Caki2 (cell line): ENCODE measurements at regions not wholly inside any gene's neighbourhood (a gene's known extent, or its start where the extent isn't known, plus 50 kb on each side); places are given as distances from the start of the nearest gene placed in this dataset.
A peak's percentile ranks its signal among the peaks of the same experiment; 100 is the strongest.
"Not testable (repeated sequence)": the region's sequence is repeated elsewhere in the genome, so short reads cannot be mapped to it uniquely, and the experiment has no call there.

ENCODE experiments used
- DNase-seq: peaks from one replicate; pipeline ENCODE4 v3.0.0-alpha.2; 2015; ENCODE audit warnings: low read depth
- in situ Hi-C: cut with HindIII; loops from 2 replicates; pipeline ENCODE4 v1.10.0; 2016; ENCODE audit warnings: low sequenced_read_pairs, low pct_unique_long_range_greater_than_20kb, mixed read lengths

DNA sequence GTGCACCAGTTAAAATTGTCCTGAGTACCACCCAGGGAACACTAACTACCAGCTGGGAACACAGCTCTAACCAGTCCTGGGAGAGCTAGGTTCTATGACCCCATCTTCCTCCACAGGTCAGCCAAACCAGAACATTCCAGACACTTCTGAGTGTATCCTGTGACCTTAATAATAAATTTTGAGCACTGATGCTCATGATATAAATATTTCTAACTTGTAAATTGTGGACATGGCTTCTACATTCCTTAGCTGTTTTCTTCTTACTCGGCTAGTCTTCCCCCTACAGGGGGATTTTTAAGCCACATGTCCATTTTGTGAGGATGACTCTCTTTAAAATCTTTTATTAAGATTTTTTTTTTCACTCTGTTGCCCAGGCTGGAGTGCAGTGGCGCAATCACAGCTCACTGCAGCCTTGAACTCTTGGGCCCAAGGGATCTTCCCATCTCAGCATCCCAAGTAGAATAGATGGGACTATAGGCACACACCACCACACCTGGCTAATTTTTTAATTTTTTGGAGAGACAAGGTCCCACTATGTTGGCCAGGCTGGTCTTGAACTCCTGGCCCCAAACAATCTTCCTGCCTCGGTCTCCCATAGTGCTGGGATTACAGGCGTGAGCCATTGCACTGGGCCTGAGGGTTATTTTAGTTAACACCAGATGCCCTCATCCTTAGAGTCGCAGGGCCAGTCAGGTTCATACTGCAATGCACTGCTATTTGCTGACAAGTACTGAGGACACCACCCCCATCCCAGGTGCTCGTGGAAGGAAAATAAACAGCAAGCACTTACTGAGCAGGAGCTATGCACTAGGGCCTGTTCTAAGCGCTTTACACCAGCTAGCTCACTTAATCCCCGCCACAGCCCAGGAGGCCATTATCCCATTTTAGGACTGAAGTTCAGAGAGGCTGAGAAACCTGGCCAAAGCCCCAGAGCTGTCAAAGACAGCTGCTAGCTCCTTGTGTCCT, 142.6 kb upstream of the NCOR2 start:
- no peak for DNase-seq
- in situ Hi-C loops, result no loop called here

DNA sequence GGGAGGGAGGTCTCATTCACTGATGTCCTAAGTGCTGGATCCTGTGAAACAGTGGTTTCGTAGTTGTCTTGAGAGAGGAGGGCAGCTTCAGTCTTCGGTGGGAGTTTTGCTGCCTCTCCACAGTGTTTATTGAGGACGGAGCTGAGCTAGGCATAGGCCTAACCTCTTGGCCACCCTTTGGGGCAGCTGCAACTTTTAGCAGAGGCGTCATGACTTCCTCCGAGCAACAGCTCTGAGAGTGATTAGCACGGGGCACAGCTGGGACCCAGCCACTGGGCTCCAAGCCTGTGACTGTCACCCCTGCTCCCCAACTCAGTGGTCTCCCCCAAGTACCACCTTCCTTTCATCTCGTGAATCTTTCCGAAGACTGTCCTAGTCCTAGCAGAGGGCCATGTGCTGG, 139.9 kb upstream of the NCOR2 start:
- DNase-seq, result no peak
- in situ Hi-C loops, result no loop called here

DNA sequence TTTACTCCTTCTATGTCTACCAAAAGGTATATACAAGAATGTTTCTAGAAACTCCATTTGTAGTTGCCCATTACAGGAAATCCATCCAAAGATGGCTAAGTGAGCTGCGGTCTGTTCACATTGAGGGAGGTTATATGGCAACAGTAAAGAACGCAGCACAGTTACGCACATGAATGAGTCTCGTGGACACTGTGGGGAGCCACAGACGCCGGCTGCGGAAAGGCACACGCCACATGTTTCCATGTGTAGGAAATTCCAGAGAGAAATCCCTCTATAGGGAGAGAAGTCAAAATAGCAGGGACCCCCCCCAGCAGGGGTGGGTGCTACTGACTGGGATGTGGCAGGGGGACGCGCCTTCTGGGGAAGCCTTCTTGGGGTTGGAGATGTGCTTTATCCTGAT, 139.0 kb upstream of the NCOR2 start:
- in situ Hi-C loops, result no loop called here
- no peak for DNase-seq

DNA sequence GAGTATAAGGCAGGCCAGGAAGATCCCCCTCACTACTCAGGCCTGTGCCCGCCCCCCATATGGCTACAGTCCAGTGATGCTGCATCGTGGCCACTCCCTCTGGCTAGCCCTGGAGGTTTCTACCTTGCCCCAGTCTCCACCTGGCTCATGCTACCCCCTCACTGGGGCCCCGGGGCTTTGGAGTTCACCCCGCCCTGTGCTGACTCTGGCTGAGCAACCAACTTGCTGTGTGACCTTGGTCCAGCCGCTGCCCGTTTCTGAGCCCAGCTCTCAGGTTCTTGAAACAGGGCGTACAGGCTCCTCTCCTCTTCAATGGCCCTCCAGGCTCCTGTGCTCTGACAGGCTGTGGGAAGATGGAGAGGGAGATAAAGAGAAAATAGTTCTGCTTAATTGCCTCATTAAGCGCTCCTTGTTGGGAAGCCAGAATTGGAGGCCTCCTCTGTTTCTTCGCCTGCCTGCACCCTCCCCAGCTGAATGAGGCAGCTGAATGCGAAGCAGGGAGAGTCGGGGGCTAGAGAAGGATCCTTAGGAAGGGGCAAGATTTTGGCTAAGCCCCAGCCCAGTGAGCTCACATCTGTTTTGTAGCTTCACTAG, 138.2 kb upstream of the NCOR2 start:
- in situ Hi-C loops, result no loop called here
- DNase-seq, result no peak

DNA sequence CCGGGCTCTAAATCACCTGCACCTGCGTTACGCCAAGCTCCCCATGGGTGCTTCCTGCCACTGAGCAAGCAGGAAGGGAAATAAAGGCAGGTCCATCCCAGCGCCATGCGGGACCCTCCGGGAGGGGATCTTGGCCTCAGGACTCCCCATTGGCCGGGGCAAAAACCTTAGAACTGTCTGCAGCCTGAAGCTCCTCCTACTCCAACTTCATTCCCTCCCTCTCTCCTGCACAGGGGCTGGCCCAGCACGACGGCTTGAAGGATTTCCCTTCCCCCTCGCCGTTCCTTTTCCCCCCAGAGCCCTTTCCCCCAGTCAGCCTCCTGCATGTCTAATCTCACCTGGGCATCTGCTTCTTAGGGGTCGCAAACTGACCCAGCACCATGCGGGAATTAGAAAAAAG, 137.2 kb upstream of the NCOR2 start:
- no peak for DNase-seq
- in situ Hi-C loops, result no loop called here

DNA sequence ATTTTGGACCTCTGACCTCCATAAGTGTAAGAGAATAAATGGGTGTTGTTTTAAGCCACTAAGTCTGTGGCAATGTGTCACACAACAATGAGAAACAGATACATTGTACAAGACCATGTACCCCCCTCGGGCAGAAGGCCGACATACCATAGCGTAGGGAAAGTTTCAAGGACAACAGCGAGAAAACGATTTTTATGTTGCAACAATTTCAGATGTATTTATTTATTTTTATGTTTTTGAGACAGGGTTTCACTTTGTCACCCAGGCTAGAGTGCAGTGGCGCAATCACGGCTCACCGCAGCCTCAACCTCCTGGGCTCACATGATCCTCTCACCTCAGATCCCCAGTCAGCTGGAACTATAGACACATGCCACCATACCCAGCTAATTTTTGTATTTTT, 136.4 kb upstream of the NCOR2 start:
- in situ Hi-C loops, result no loop called here

DNA sequence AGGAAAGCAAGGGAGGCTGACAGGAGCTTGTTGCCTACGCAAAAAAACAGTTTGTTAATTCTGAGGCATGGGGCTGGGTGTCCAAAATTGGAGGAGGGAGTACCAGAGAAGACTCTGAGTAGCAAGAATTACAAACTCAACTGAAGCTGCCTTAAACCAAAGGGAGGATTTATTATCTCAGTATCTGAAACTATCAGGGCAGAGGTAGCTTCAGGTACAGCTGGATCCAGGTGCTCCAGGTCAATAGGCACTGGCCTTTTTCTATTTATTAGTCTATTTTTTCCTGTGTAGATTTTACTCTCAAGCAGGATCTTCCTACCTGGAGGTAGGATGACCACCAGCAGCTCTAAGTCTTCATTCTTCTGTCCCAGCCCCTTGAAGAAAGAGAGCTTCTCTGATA, 135.3 kb upstream of the NCOR2 start:
- in situ Hi-C loops, result no loop called here
- no peak for DNase-seq

More for the DNA sequence above, 136.4 kb upstream of the NCOR2 start:
- peak; percentile 67 for DNase-seq

DNA sequence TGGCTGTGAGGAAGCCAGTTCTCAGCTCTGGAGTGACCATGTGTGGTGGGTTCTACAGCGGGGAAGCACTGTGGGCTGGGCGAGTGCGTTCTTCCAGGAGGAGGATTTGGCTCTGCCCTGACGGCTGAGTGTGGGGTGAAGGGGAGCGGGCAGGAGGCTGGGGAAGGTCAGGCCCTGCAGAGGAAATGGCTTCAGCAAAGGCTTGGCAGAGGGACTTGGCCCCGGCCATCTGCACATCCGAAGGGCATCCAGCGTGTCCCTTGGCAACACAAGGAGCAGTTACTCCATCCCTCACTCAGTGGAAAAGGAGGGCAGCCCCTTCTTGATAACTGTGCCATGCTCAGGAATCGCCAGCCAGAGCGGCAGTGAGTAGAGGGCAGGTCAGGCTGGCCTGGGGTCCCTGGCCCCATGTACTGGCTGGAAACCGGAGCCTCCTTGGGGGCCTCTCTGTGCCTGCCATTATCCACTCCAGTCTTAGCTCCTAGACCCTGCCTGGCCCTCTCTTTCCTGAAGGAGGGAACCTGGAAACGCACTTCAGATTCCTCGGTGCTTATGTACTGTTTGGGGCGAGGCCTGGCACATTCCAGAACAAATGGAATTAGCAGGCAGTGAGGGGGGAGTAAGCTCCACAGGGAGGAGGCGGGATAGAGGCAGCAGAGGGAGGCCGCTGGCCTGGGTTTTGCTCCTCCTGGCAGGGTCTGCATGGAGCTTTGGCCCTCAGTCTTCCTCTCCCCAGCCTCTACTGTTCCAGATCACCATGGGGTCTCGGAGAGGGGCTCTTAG, 133.6 kb upstream of the NCOR2 start:
- in situ Hi-C loops, result no loop called here
- DNase-seq, result no peak

DNA sequence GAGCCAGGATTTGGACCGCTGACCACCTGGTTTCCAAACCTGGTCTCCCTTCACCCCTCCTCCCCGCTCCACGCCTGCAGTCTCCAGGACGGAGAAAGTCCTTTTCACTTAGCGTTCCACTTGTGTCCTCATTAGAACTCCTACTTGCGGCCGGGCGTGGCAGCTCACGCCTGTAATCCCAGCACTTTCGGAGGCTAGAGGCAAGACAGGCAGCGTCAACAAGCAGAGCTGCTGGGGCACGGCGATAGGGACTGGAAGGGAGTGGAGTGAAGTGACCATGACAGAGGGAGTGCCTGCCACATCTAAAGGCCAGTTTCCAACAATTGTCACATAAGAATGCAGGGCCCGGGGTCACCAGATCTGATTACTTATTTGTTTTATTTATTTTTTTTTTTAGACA, 132.5 kb upstream of the NCOR2 start:
- peak; percentile 47 for DNase-seq
- in situ Hi-C loops, result no loop called here

DNA sequence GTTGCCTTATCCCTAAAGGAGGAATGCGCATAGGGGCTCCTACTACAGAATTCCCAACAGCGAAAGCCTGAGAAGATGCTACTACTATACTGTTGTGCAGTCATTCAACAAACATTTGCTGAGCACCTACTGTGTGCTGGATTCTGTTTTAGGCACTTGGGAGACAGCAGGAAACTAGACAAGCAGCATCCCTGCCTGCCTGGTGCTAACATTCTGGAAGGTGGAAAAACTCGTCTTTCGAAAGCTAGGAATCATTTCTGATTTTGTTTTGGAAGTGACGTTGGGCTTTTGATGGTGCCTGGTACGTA, 131.5 kb upstream of the NCOR2 start:
- no peak for DNase-seq
- in situ Hi-C loops, result no loop called here

DNA sequence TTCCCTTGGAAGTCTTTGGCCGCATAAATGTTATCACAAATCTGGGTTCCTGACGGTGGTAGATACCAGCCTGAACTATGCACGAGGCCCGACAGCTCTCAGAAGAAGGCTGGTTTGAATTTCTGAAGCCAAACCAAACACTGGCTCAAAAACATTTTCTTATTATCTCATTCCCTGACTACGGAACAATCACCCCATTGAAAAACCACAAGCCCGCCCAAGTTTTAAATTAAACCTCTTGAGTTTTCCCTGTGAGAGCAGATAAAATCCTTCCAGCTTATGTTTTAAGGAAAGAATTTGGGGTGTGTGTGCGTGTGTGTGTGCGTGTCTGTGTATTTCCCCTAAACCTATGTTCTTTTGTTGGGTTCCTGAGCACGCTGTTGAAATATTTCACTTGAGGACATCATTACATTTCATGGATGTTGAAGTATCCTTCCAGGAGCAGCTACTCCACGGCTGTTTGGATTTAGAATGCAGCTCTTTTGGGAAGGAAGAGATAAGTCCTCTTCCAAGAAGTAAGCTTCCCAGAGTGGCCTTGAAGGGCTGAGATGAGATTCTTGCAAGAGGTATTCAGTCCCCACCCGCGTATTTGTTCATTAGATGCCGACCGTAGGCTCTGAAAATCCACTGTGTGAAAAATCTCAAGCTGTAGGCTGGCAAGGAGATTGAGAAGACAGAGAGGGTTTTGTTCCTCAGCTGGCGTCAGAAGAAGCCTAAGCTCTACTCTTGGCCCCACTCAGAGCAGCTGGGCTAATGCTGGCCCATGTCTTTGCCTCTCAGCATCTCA, 131.0 kb upstream of the NCOR2 start:
- peak; percentile 45 for DNase-seq
- in situ Hi-C loops, result no loop called here

DNA sequence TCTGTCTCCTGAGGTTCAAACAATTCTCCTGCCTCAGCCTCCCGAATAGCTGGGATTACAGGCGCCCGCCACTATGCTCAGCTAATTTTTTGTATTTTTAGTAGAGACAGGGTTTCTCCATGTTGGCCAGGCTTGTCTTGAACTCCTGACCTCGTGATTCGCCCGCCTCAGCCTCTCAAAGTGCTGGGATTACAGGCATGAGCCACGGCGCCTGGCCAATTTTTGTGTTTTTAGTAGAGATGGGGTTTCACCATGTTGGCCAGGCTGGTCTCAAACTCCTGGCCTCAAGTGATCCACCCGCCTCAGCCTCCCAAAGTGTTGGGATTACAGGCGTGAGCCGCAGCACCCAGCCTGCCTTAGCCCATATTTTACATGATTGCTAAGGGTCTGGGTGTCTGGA, 130.3 kb upstream of the NCOR2 start:
- in situ Hi-C loops, DNase-seq: not testable (repeated sequence)

DNA sequence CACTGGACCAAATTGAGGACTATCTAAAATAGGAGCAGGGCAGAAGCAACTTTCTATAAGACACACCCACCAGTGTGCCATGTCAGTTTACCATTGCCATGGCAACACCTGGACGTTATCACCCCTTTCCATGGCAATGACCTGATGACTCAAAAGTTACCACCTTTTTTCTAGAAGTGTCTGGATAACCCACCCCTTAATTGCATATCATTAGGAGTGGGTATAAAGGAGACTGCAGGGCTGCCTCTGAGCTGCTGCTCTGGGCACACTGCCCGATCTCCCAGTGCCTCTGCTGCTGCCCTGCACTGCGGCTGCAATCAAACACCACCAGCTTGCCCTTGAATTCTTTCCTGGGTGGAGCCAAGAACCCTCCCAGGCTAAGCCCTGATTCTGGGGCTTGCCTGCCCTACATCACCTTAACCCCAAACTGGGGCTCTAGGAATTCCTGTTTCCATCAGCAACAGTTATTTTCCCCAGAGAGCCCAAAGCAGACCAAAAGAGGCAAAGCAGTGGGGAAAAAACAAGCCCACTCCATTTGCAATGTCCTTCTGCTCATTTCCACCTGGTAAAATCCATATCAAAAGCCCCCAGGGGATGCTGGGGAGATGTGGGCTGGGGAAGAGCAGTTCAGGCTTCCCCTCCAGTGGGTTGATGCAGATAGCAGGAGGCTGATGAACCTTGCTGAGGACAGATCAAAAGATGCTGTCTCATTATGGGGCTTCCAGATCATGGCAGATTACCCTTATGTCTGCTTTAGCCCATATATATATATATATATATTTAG, 129.5 kb upstream of the NCOR2 start:
- in situ Hi-C loops, result no loop called here
- peak; percentile 63 for DNase-seq

DNA sequence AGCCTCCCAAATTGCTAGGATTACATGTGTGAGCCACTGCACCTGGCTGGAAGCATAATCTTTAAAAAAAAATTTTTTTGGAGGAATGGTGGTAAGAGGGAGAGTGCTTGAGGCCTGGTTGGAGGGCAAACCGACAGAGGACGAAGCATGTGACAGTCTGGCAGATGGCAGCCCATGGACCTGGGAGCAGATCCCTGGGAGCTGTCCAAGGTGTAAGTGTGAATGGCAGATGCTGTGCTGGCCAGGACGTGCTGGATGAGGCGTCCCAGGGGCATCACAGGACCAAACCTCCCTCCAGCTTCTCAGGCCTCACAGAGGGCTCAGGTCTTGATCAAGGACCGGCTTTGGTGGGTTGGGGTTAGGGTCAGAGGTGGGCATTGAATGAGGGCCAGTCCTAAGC, 128.4 kb upstream of the NCOR2 start:
- no peak for DNase-seq

DNA sequence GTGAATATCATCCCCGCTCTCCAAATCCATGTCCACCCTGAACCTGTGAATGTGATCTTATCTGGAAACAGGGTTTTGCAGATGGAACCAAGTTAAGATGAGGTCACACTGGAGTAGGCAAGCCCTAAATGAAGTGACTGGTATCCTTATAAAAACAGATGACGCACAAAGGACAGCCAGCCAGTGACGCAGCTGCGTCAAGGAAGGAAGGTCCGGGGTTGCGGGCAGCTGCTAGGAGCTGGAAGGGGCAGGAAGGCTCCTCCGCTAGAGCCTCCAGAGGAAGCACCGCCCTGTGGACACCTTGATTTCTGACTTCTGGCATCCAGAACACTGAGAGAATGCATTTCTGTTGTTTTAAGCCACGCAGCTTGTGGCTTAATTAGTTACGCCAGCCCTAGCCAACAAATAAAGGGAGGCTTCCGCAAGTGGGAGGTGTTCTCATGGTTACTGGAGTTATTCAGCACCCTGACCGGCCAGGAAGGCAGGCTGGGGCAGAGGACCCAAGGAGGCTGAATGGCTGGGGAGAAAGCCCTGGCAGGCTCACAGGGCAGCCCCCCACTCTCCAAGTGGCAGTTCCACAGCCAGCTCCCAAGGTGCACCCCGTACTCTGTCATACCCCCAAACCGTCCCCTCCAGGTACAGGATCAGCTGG, 127.6 kb upstream of the NCOR2 start:
- DNase-seq, result peak; percentile 99
- in situ Hi-C loops, result no loop called here

More for the DNA sequence above, 128.4 kb upstream of the NCOR2 start:
- in situ Hi-C loops, result no loop called here

DNA sequence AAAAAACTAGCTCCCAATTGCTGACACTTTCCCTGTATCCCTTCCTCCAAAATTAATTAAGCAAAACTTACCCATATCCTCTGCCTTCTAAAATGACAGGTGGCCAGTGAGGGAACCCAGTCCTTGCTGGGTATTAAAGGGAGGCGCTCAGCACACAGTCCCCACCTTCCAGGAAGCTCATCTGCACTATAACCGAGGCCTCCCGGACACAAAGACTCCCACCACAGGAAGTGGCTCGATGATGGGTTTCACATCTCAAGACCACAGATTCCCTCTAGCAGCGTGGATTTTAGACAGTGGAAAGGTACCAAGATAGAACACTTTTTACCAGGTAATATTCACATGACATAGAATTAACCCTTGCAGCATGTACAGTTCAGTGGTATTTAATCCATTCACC, 126.8 kb upstream of the NCOR2 start:
- in situ Hi-C loops, result no loop called here
- no peak for DNase-seq

DNA sequence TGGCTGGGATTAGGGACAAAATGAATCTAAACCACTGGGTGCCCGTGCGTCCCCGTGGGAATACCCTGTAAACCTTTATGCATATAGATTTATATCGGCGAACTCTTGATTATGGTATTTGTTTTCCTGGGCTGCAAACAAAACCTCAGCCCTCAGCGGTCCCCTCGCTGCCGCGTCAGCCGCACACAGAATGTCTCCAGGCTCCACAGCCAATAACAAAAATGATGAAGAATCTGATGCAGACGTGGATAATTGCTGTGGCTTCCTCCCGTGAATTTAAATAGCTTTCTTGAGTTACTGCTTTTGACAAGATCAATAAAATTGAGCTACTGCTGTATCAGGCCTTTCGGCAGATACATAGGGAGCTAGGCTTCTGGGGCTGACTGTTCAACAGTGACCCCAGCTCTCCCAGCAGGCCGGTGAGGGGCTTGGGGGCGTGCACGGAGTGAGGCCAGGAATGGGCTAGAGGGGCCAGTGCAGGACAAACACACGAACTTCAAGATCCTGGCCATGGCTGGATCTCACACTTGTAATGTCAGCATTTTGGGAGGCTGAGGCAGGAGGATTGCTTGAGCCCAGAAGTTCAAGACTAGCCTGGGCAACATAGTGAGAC, 125.8 kb upstream of the NCOR2 start:
- DNase-seq, result no peak
- in situ Hi-C loops, result no loop called here
